DND-41 (cell line): ENCODE measurements at regions not wholly inside any gene's neighbourhood (a gene's known extent, or its start where the extent isn't known, plus 50 kb on each side); places are given as distances from the start of the nearest gene placed in this dataset.
"Not testable (repeated sequence)": the region's sequence is repeated elsewhere in the genome, so short reads cannot be mapped to it uniquely, and the experiment has no call there.

Source experiments
- EZH2 ChIP-seq: IDR thresholded peaks from 3 replicates; pipeline ENCODE4 v1.6.1; 2012; ENCODE audit warnings: borderline replicate concordance, low read depth, mild to moderate bottlenecking, moderate library complexity, low read length, inconsistent platforms; ENCODE audit not compliant: severe bottlenecking
- TF ChIP-seq, protein P1 (sequence below): IDR thresholded peaks from 2 replicates; pipeline ENCODE4 v1.5.1; 2012; ENCODE audit warnings: borderline replicate concordance, low read length, moderate library complexity, mild to moderate bottlenecking; ENCODE audit not compliant: poor library complexity, severe bottlenecking; ENCODE audit errors: extremely low read depth

DNA sequence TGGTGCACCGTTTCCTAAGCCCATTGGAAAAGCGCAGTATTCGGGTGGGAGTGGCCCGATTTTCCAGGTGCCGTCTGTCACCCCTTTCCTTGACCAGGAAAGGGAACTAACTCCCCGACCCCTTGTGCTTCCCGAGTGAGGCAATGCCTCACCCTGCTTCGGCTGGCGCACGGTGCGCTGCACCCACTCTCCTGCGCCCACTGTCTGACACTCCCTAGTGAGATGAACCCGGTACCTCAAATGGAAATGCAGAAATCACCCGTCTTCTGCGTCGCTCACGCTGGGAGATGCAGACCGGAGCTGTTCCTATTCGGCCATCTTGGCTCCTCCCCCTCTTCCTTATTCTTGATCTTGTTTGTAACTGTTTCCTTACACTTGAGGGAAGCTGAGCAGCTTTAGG is 142.8 kb upstream of the DST start:
- TF ChIP-seq, protein P1, sequence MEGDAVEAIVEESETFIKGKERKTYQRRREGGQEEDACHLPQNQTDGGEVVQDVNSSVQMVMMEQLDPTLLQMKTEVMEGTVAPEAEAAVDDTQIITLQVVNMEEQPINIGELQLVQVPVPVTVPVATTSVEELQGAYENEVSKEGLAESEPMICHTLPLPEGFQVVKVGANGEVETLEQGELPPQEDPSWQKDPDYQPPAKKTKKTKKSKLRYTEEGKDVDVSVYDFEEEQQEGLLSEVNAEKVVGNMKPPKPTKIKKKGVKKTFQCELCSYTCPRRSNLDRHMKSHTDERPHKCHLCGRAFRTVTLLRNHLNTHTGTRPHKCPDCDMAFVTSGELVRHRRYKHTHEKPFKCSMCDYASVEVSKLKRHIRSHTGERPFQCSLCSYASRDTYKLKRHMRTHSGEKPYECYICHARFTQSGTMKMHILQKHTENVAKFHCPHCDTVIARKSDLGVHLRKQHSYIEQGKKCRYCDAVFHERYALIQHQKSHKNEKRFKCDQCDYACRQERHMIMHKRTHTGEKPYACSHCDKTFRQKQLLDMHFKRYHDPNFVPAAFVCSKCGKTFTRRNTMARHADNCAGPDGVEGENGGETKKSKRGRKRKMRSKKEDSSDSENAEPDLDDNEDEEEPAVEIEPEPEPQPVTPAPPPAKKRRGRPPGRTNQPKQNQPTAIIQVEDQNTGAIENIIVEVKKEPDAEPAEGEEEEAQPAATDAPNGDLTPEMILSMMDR = not testable (repeated sequence)
- not testable (repeated sequence) for TF ChIP-seq EZH2
